ENCODE measurements at regions not wholly inside any gene's neighbourhood (a gene's known extent, or its start where the extent isn't known, plus 50 kb on each side); places are given as distances from the start of the nearest gene placed in this dataset.
A peak's percentile ranks its signal among the peaks of the same experiment; 100 is the strongest.

GRCh38 chr1:184141361-184141880, 89.9 kb downstream of the TSEN15 start:
- Histone ChIP-seq H3K36me3 (no peaks in the 10 kb centered on the region), H3K4me1 (peaks cover 7 to 16% of the 10 kb centered on the region in 2 donors), H3K27me3 (no peaks in the 10 kb centered on the region), H3K9me3 (no peaks in the 10 kb centered on the region), H3K4me3 (replicated peaks in 1 of 3) (no peak overlapping the region), H3K27ac (no peak overlapping the region)
- 91 to 94% methylated on average over 6 of the region's 6 CpGs for WGBS, 2 donors
- no peak for DNase-seq
- intact Hi-C loops (cut with DNase I): no loop called here
- TF ChIP-seq CTCF (IDR thresholded peaks at IDR 0.05) (no peak), POLR2A (IDR thresholded peaks at IDR 0.05) (no peak)

- TF ChIP-seq POLR2A (IDR thresholded peaks at IDR 0.05) (no peak), CTCF (IDR thresholded peaks at IDR 0.05) (peak in 3 of 6 experiments; percentile 22 to 37 (median 33))
- no peaks in the 10 kb centered on the region for H3K27me3 ChIP-seq
- H3K36me3 ChIP-seq: no peaks in the 10 kb centered on the region
- peak; percentile 39 to 65 for DNase-seq
- intact Hi-C loops (cut with DNase I): no loop called here
- no peak overlapping the region for H3K4me3 ChIP-seq (replicated peaks in 1 of 3)
- peaks cover 7 to 16% of the 10 kb centered on the region in 2 donors for H3K4me1 ChIP-seq
- H3K9me3 ChIP-seq: no peaks in the 10 kb centered on the region
- H3K27ac ChIP-seq: no peak overlapping the region
- 21 to 28% methylated on average over 5 of the region's 5 CpGs for WGBS, 2 donors
These were observed 91.9 kb downstream of the TSEN15 start for GRCh38 chr1:184143449-184143848.

GRCh38 chr1:184145083-184145482, 93.6 kb downstream of the TSEN15 start:
- H3K4me1 ChIP-seq: peaks cover 7 to 16% of the 10 kb centered on the region in 2 donors
- H3K27ac ChIP-seq: no peak overlapping the region
- H3K27me3 ChIP-seq: no peaks in the 10 kb centered on the region
- intact Hi-C loops (cut with DNase I): no loop called here
- no peaks in the 10 kb centered on the region for H3K9me3 ChIP-seq
- no peak for TF ChIP-seq CTCF (IDR thresholded peaks at IDR 0.05)
- TF ChIP-seq POLR2A (IDR thresholded peaks at IDR 0.05): no peak
- H3K36me3 ChIP-seq: no peaks in the 10 kb centered on the region
- DNase-seq: no peak
- WGBS, 2 donors: 90 to 98% methylated on average over 5 of the region's 5 CpGs
- no peak overlapping the region for H3K4me3 ChIP-seq (replicated peaks in 1 of 3)

GRCh38 chr1:184146202-184146601, 94.7 kb downstream of the TSEN15 start:
- Histone ChIP-seq H3K36me3 (no peaks in the 10 kb centered on the region), H3K27ac (no peak overlapping the region)
- no peak for TF ChIP-seq POLR2A (IDR thresholded peaks at IDR 0.05)
- no peak for TF ChIP-seq CTCF (IDR thresholded peaks at IDR 0.05)

GRCh38 chr1:184150776-184151531, 99.4 kb downstream of the TSEN15 start:
- TF ChIP-seq CTCF (IDR thresholded peaks at IDR 0.05) (no peak), POLR2A (IDR thresholded peaks at IDR 0.05) (no peak)

More at GRCh38 chr1:184146202-184146601, 94.7 kb downstream of the TSEN15 start:
- Histone ChIP-seq H3K27me3 (no peaks in the 10 kb centered on the region), H3K4me1 (peaks cover 15 to 25% of the 10 kb centered on the region in 2 donors), H3K4me3 (replicated peaks in 1 of 3) (no peak overlapping the region), H3K9me3 (no peaks in the 10 kb centered on the region)
- DNase-seq: no peak
- 84 to 98% methylated on average over 4 of the region's 4 CpGs for WGBS, 2 donors
- intact Hi-C loops (cut with DNase I): no loop called here

More at GRCh38 chr1:184150776-184151531, 99.4 kb downstream of the TSEN15 start:
- no peaks in the 10 kb centered on the region for H3K36me3 ChIP-seq
- intact Hi-C loops (cut with DNase I): no loop called here
- DNase-seq: peak; percentile 75
- H3K4me3 ChIP-seq (replicated peaks in 1 of 3): no peak overlapping the region
- no peaks in the 10 kb centered on the region for H3K27me3 ChIP-seq
- H3K4me1 ChIP-seq: peaks cover 26 to 37% of the 10 kb centered on the region in 2 donors
- H3K9me3 ChIP-seq: no peaks in the 10 kb centered on the region
- peak overlapping the region; percentile 63 to 84 (median 72) for H3K27ac ChIP-seq
- WGBS, 2 donors: 29 to 34% methylated on average over 9 of the region's 9 CpGs

All from thyroid gland (tissue), 4 donors.